B cell (primary cell): ENCODE measurements at regions not wholly inside any gene's neighbourhood (a gene's known extent, or its start where the extent isn't known, plus 50 kb on each side); places are given as distances from the start of the nearest gene placed in this dataset.

Experiments used
- ATAC-seq: fragments of 200-7000 bp; cut with Tn5 transposase; one replicate; pipeline ENCODE4 v1.10.0; 2021; ENCODE audit warnings: low read depth, mild to moderate bottlenecking, moderate number of reproducible peaks, moderate library complexity
- CTCF ChIA-PET: fragments of 350-600 bp; sonication (Branson Sonifier 250); formaldehyde crosslinking; loops from one replicate; lab custom pipeline; 2021; ENCODE audit warnings: antibody characterized with exemption, inconsistent platforms; lab: Charles Lee
- POLR2A ChIA-PET: fragments of 350-600 bp; sonication (Branson Sonifier 250); formaldehyde crosslinking; loops from one replicate; lab custom pipeline; 2021; ENCODE audit warnings: antibody characterized with exemption; lab: Charles Lee
- DNase-seq: peaks from one replicate; pipeline ENCODE4 v3.0.0; 2013
- H2AFZ ChIP-seq: 2 replicates; pipeline ENCODE4 v1.6.1; 2012; ENCODE audit warnings: mild to moderate bottlenecking, low read depth, low read length; ENCODE audit not compliant: insufficient read depth, poor library complexity, severe bottlenecking
- H3K27ac ChIP-seq, 2 donors: 1 replicate in 1 of 2; 2 replicates in 1 of 2; pipeline ENCODE4 v1.5.1; 2012 to 2013; ENCODE audit warnings: low read length in 2 of 2, mild to moderate bottlenecking in 2 of 2, moderate library complexity in 1 of 2
- H3K27me3 ChIP-seq, 4 experiments: fragments of 200-600 bp in 1 of 4; sonication (generic) in 1 of 4; replicated peaks in 1 of 4; 1 replicate in 2 of 4; 2 replicates in 2 of 4; pipeline versions ENCODE4 v1.6.1 to v1.7.0; 2013 to 2016; ENCODE audit warnings: low read length in 3 of 4, mild to moderate bottlenecking in 2 of 4, mixed read lengths in 1 of 4, moderate library complexity in 1 of 4; ENCODE audit not compliant: insufficient read depth in 4 of 4, control insufficient read depth in 3 of 4; ENCODE audit errors: control extremely low read depth in 1 of 4
- H3K36me3 ChIP-seq, 2 experiments: replicated peaks in 1 of 2; 1 replicate in 1 of 2; 2 replicates in 1 of 2; pipeline versions ENCODE4 v1.6.1 to v1.7.1; 2013; ENCODE audit warnings: low read length in 1 of 2; ENCODE audit not compliant: insufficient read depth in 2 of 2, control insufficient read depth in 1 of 2; ENCODE audit errors: control extremely low read depth in 1 of 2, extremely low read depth in 1 of 2
- H3K4me1 ChIP-seq, 2 donors: fragments of 200-600 bp in 1 of 2; sonication (generic) in 1 of 2; 1 replicate in 1 of 2; 2 replicates in 1 of 2; pipeline versions ENCODE4 v1.5.1 to v1.6.1; 2013 to 2017; ENCODE audit warnings: low read length in 2 of 2; ENCODE audit not compliant: control insufficient read depth in 2 of 2, insufficient read depth in 2 of 2
- H3K4me2 ChIP-seq: replicated peaks from 2 replicates; pipeline ENCODE3; 2012; ENCODE audit warnings: mild to moderate bottlenecking, low read depth, low read length; ENCODE audit not compliant: poor library complexity, severe bottlenecking
- H3K4me3 ChIP-seq, 5 experiments: fragments of 200-600 bp in 1 of 5; sonication (generic) in 1 of 5; 1 replicate in 3 of 5; 2 replicates in 2 of 5; pipeline versions ENCODE4 v1.5.1 to v1.7.0; 2011 to 2016; ENCODE audit warnings: low read length in 4 of 5, mild to moderate bottlenecking in 4 of 5, low read depth in 2 of 5, control low read depth in 1 of 5, moderate library complexity in 1 of 5; ENCODE audit not compliant: insufficient read depth in 1 of 5; ENCODE audit errors: control extremely low read depth in 1 of 5, extremely low read depth in 1 of 5
- H3K79me2 ChIP-seq: fragments of 200-600 bp; sonication (generic); one replicate; pipeline ENCODE4 v1.6.0; 2016; ENCODE audit warnings: low read length; ENCODE audit not compliant: control insufficient read depth, insufficient read depth
- H3K9ac ChIP-seq: fragments of 200-600 bp; sonication (generic); 2 replicates; pipeline ENCODE4 v1.6.1; 2017; ENCODE audit warnings: mild to moderate bottlenecking, low read length, moderate library complexity
- H3K9me3 ChIP-seq, 3 donors: one replicate each; pipeline versions ENCODE4 v1.6.1 to v1.7.1; 2013; ENCODE audit warnings: low read length in 2 of 3; ENCODE audit not compliant: control insufficient read depth in 2 of 3, insufficient read depth in 1 of 3; ENCODE audit errors: control extremely low read depth in 1 of 3
- H4K20me1 ChIP-seq: 2 replicates; pipeline ENCODE4 v1.6.0; 2012; ENCODE audit warnings: mild to moderate bottlenecking, low read length; ENCODE audit not compliant: insufficient read depth, control insufficient read depth, poor library complexity, severe bottlenecking
- H3K27ac Mint-ChIP-seq: one replicate; pipeline ENCODE4 v1.8.0; 2021; ENCODE audit warnings: mixed read lengths
- H3K27me3 Mint-ChIP-seq: one replicate; pipeline ENCODE4 v1.8.0; 2021; ENCODE audit warnings: mixed read lengths
- H3K4me1 Mint-ChIP-seq: one replicate; pipeline ENCODE4 v1.8.0; 2021; ENCODE audit warnings: mixed read lengths
- H3K4me3 Mint-ChIP-seq: one replicate; pipeline ENCODE4 v1.8.0; 2021; ENCODE audit warnings: mixed read lengths
- H3K9me3 Mint-ChIP-seq: one replicate; pipeline ENCODE4 v1.8.0; 2022; ENCODE audit warnings: mixed read lengths; ENCODE audit not compliant: insufficient read depth
- EZH2 ChIP-seq: IDR thresholded peaks from 2 replicates; pipeline ENCODE4 v1.6.1; 2012; ENCODE audit warnings: borderline replicate concordance, low read depth, mild to moderate bottlenecking, moderate library complexity, low read length; ENCODE audit not compliant: insufficient read depth, poor library complexity, severe bottlenecking
- WGBS: methylation state at CpG from one replicate; pipeline ENCODE4 v1.1.5; 2013; ENCODE audit warnings: missing lambda C conversion rate; ENCODE audit not compliant: insufficient coverage; 5-methylcytosine and 5-hydroxymethylcytosine counted together
- intact Hi-C: fragments of 100-400 bp; cut with micrococcal nuclease; formaldehyde crosslinking; loops from one replicate; pipeline ENCODE4 v1.10.0; 2022
- TF ChIP-seq, protein P1 (sequence below): fragments of 200-600 bp; IDR thresholded peaks from one replicate; pipeline ENCODE4 v1.8.0; 2022; ENCODE audit warnings: antibody characterized with exemption, mild to moderate bottlenecking

DNA sequence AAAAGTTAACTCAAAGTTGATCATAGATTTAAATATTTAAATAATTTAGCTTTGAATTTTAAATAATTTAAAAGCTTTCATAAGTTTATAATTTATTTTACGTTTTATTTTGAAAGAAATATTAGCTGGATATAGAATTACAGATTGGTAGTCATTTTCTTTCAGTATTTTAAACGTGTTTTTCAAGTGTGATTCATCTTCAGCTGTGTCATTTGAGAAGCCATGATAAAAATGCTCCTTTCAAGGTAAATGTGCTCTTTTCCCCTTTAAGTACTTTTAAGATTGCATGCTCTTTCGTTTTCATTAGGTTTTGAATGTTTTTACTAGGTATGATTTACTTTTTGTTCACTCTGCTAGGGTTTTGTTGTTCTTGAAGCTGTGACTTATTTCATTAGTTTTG lies 116.8 kb upstream of the FIGN start:
- Histone ChIP-seq H3K4me3 (no peak overlapping the region), H3K9ac (no peak overlapping the region), H3K4me2 (no peak overlapping the region), H3K27ac (no peak overlapping the region), H3K9me3 (no peaks in the 10 kb centered on the region), H2AFZ (no peak overlapping the region), H3K27me3 (no peaks in the 10 kb centered on the region), H3K79me2 (no peaks in the 10 kb centered on the region), H3K4me1 (no peaks in the 10 kb centered on the region), H3K36me3 (no peaks in the 10 kb centered on the region), H4K20me1 (no peaks in the 10 kb centered on the region)
- DNase-seq: no peak
- intact Hi-C loops: no loop called here
- TF ChIP-seq EZH2: no peak
- TF ChIP-seq, protein P1, sequence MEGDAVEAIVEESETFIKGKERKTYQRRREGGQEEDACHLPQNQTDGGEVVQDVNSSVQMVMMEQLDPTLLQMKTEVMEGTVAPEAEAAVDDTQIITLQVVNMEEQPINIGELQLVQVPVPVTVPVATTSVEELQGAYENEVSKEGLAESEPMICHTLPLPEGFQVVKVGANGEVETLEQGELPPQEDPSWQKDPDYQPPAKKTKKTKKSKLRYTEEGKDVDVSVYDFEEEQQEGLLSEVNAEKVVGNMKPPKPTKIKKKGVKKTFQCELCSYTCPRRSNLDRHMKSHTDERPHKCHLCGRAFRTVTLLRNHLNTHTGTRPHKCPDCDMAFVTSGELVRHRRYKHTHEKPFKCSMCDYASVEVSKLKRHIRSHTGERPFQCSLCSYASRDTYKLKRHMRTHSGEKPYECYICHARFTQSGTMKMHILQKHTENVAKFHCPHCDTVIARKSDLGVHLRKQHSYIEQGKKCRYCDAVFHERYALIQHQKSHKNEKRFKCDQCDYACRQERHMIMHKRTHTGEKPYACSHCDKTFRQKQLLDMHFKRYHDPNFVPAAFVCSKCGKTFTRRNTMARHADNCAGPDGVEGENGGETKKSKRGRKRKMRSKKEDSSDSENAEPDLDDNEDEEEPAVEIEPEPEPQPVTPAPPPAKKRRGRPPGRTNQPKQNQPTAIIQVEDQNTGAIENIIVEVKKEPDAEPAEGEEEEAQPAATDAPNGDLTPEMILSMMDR: no peak
- no peaks in the 10 kb centered on the region for H3K9me3 Mint-ChIP-seq
- no peaks in the 10 kb centered on the region for H3K27me3 Mint-ChIP-seq
- H3K4me1 Mint-ChIP-seq: no peaks in the 10 kb centered on the region
- 71% methylated on average over 1 of the region's 3 CpGs for WGBS
- H3K4me3 Mint-ChIP-seq: no peak overlapping the region
- ChIA-PET CTCF (no interaction called here), POLR2A (no interaction called here)
- ATAC-seq: no peak
- no peak overlapping the region for H3K27ac Mint-ChIP-seq

DNA sequence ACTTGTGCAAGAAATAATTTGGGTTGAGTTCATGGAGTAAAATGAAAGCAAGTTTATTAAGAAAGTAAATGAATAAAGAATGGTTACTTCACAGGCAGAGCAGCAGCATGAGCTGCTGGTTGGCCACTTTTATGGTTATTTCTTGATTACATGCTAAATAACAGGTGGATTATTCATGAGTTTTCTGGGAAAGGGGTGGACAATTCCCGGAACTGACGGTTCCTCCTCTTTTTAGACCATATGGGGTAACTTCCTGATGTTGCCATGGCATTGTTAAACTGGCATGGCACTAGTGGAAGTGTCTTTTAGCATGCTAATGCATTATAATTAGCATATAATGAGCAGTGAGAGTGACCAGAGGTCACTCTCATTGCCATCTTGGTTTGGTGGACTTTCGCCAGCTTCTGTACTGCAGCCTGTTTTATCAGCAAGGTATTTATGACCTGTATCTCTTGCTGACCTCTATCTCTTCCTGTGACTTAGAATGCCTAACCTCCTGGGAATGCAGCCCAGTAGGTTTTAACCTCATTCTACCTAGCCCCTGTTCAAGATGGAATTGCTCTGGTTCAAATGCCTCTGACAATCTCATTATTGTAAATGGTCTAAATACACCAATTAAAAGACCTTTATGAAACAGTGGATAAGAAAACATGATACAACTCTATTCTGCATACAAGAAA lies 114.1 kb upstream of the FIGN start:
- H3K27me3 Mint-ChIP-seq: no peaks in the 10 kb centered on the region
- no peak overlapping the region for H3K27ac Mint-ChIP-seq
- H3K36me3 ChIP-seq: no peaks in the 10 kb centered on the region
- H3K27ac ChIP-seq: no peak overlapping the region
- no peak overlapping the region for H3K4me2 ChIP-seq
- no peaks in the 10 kb centered on the region for H3K4me1 Mint-ChIP-seq
- 100% methylated on average over 1 of the region's 3 CpGs for WGBS
- no peaks in the 10 kb centered on the region for H3K9me3 Mint-ChIP-seq
- H3K4me3 ChIP-seq: no peak overlapping the region
- ATAC-seq (no peak), DNase-seq (no peak)
- ChIA-PET CTCF (no interaction called here), POLR2A (no interaction called here)
- no peak overlapping the region for H3K9ac ChIP-seq
- no peak overlapping the region for H2AFZ ChIP-seq
- no peaks in the 10 kb centered on the region for H3K79me2 ChIP-seq
- no peaks in the 10 kb centered on the region for H3K27me3 ChIP-seq
- H3K9me3 ChIP-seq: no peaks in the 10 kb centered on the region
- H3K4me3 Mint-ChIP-seq: no peak overlapping the region
- H4K20me1 ChIP-seq: no peaks in the 10 kb centered on the region
- intact Hi-C loops: no loop called here
- TF ChIP-seq, protein P1: no peak
- no peak for TF ChIP-seq EZH2
- no peaks in the 10 kb centered on the region for H3K4me1 ChIP-seq
